Mucosa of rectum (tissue), 2 donors: ENCODE measurements at regions not wholly inside any gene's neighbourhood (a gene's known extent, or its start where the extent isn't known, plus 50 kb on each side); places are given as distances from the start of the nearest gene placed in this dataset.

Experiments used
- H3K27ac ChIP-seq, 2 donors: one replicate each; pipeline ENCODE4 v1.7.0; 2013; ENCODE audit warnings: inconsistent platforms in 2 of 2, low read depth in 2 of 2, low read length in 2 of 2
- H3K27me3 ChIP-seq, 2 donors: one replicate each; pipeline ENCODE4 v1.7.0; 2013; ENCODE audit warnings: low read length in 2 of 2; ENCODE audit not compliant: control insufficient read depth in 2 of 2, insufficient read depth in 2 of 2
- H3K36me3 ChIP-seq, 2 donors: one replicate each; pipeline ENCODE4 v1.7.0; 2013; ENCODE audit warnings: low read length in 2 of 2; ENCODE audit not compliant: control insufficient read depth in 2 of 2, insufficient read depth in 2 of 2
- H3K4me1 ChIP-seq, 2 donors: one replicate each; pipeline ENCODE4 v1.7.0; 2013; ENCODE audit warnings: low read length in 2 of 2, mild to moderate bottlenecking in 1 of 2; ENCODE audit not compliant: control insufficient read depth in 2 of 2, insufficient read depth in 2 of 2
- H3K4me3 ChIP-seq, 2 donors: one replicate each; pipeline ENCODE4 v1.7.0; 2013; ENCODE audit warnings: low read length in 2 of 2
- H3K9ac ChIP-seq, 2 donors: one replicate each; pipeline ENCODE4 v1.7.0; 2013; ENCODE audit warnings: low read length in 2 of 2, low read depth in 1 of 2, mild to moderate bottlenecking in 1 of 2
- H3K9me3 ChIP-seq, 2 donors: one replicate each; pipeline ENCODE4 v1.7.0; 2013; ENCODE audit warnings: low read length in 2 of 2; ENCODE audit not compliant: control insufficient read depth in 2 of 2
- donor health status: healthy.
- donor health status: Normal muscosa, but diverticular disease.

DNA sequence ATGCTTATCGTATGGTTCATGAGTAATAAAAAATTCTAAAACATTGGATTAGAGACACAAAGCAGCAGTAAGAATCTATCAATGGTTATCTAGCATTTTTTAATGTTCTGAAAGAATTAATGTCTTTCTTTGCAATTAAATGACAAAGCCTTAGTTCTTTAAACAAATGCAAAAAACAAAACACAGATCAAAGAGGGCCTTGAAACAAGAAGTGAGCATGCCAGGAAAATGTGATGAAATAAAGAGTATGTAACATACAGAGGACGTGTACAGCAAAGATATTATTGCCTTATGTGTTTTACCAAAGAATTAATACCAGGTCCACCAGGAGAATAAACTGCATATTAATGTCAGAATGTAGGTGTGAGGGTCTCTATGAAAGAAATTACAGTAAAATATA is 812.3 kb upstream of the GRAMD2B start:
- Histone ChIP-seq H3K36me3 (no peaks in the 10 kb centered on the region), H3K4me1 (no peaks in the 10 kb centered on the region), H3K4me3 (no peak overlapping the region), H3K9ac (no peak overlapping the region), H3K27ac (no peak overlapping the region), H3K27me3 (no peaks in the 10 kb centered on the region), H3K9me3 (no peaks in the 10 kb centered on the region)

DNA sequence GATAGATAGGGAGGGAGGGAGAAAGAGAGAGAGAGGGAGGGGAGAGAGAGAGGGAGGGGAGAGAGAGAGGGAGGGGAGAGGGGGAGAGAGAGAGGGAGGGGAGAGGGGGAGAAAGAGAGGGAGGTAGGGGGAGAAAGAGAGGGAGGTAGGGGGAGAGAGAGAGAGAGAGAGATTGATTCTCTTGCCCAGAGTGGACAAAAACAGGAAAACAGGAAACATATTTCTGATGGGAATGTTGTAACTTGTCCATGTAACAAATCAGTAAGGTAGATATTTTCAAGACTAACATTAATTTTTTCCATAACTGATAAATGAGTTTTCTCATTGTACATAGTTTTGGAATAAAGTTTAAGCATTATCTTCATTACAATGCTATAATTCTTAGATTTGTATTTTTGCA is 811.7 kb upstream of the GRAMD2B start:
- Histone ChIP-seq H3K27me3 (no peaks in the 10 kb centered on the region), H3K9ac (no peak overlapping the region), H3K36me3 (no peaks in the 10 kb centered on the region), H3K4me3 (no peak overlapping the region), H3K4me1 (no peaks in the 10 kb centered on the region), H3K27ac (no peak overlapping the region), H3K9me3 (no peaks in the 10 kb centered on the region)

GRCh38 chr5:125612181-125612721 is 811.0 kb upstream of the GRAMD2B start:
- H3K36me3 ChIP-seq, result no peaks in the 10 kb centered on the region
- no peaks in the 10 kb centered on the region for H3K4me1 ChIP-seq
- no peak overlapping the region for H3K9ac ChIP-seq
- H3K9me3 ChIP-seq, result no peaks in the 10 kb centered on the region
- no peaks in the 10 kb centered on the region for H3K27me3 ChIP-seq
- H3K4me3 ChIP-seq, result no peak overlapping the region
- H3K27ac ChIP-seq, result no peak overlapping the region

GRCh38 chr5:125612776-125613175 is 810.4 kb upstream of the GRAMD2B start:
- H3K36me3 ChIP-seq, result no peaks in the 10 kb centered on the region
- no peak overlapping the region for H3K27ac ChIP-seq
- no peaks in the 10 kb centered on the region for H3K27me3 ChIP-seq
- H3K9ac ChIP-seq, result no peak overlapping the region
- H3K4me1 ChIP-seq, result no peaks in the 10 kb centered on the region
- H3K4me3 ChIP-seq, result no peak overlapping the region
- H3K9me3 ChIP-seq, result no peaks in the 10 kb centered on the region

- no peak overlapping the region for H3K9ac ChIP-seq
- H3K36me3 ChIP-seq, result no peaks in the 10 kb centered on the region
- no peaks in the 10 kb centered on the region for H3K4me1 ChIP-seq
- H3K27ac ChIP-seq, result no peak overlapping the region
- no peak overlapping the region for H3K4me3 ChIP-seq
- no peaks in the 10 kb centered on the region for H3K27me3 ChIP-seq
- H3K9me3 ChIP-seq, result no peaks in the 10 kb centered on the region
Measured at GRCh38 chr5:125630237-125630636, 793.0 kb upstream of the GRAMD2B start.

DNA sequence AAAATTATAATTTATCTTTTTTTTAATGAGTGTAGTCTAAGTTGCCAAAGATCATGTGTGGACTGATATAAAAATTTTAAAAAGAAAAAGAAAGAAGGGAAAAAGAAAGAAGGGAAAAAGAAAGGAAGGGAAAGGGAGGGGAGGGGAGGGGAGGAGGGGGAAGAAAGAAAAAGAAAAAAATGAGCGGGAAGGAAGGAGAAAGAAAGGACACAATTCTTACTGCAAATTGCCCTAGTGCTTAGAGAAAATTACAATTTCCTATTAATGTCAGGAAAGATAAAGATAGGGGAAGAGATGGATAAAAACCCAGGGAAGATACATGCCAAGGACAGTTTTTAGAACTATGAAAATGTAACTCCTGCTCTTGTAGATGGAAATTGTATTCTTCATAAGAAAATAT is 789.7 kb upstream of the GRAMD2B start:
- Histone ChIP-seq H3K27me3 (no peaks in the 10 kb centered on the region), H3K4me1 (no peaks in the 10 kb centered on the region), H3K36me3 (no peaks in the 10 kb centered on the region), H3K27ac (no peak overlapping the region), H3K9me3 (no peaks in the 10 kb centered on the region), H3K4me3 (no peak overlapping the region), H3K9ac (no peak overlapping the region)

- Histone ChIP-seq H3K9me3 (no peaks in the 10 kb centered on the region), H3K36me3 (no peaks in the 10 kb centered on the region), H3K4me3 (no peak overlapping the region), H3K4me1 (no peaks in the 10 kb centered on the region), H3K9ac (no peak overlapping the region), H3K27ac (no peak overlapping the region), H3K27me3 (no peaks in the 10 kb centered on the region)
Measured at GRCh38 chr5:125634216-125634835, 788.9 kb upstream of the GRAMD2B start.

GRCh38 chr5:125639858-125640257 is 783.4 kb upstream of the GRAMD2B start:
- Histone ChIP-seq H3K36me3 (no peaks in the 10 kb centered on the region), H3K9ac (no peak overlapping the region), H3K9me3 (no peaks in the 10 kb centered on the region), H3K27ac (no peak overlapping the region), H3K4me1 (no peaks in the 10 kb centered on the region), H3K4me3 (no peak overlapping the region), H3K27me3 (no peaks in the 10 kb centered on the region)

DNA sequence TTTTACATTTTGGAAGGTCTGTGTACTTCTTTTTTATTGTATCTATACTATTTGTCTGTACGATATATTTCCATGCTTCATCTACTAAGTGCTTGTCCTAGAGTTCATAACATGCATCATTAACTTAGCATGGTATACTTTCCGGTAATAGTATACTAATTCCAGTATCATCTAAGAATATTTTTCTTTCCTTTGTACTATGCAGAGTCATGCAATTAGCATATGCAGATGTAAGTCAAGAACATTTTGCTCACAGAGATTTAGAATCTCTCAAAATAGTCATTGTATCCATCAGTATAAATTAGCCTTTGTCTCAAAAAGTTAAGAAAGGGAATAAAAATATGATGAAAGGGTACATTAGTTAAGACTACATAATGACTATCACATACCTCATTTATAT is 770.4 kb upstream of the GRAMD2B start:
- H3K9me3 ChIP-seq, result no peaks in the 10 kb centered on the region
- no peak overlapping the region for H3K27ac ChIP-seq
- H3K36me3 ChIP-seq, result no peaks in the 10 kb centered on the region
- no peaks in the 10 kb centered on the region for H3K27me3 ChIP-seq
- no peaks in the 10 kb centered on the region for H3K4me1 ChIP-seq
- H3K9ac ChIP-seq, result no peak overlapping the region
- no peak overlapping the region for H3K4me3 ChIP-seq

GRCh38 chr5:125654392-125654791 is 768.8 kb upstream of the GRAMD2B start:
- no peak overlapping the region for H3K9ac ChIP-seq

DNA sequence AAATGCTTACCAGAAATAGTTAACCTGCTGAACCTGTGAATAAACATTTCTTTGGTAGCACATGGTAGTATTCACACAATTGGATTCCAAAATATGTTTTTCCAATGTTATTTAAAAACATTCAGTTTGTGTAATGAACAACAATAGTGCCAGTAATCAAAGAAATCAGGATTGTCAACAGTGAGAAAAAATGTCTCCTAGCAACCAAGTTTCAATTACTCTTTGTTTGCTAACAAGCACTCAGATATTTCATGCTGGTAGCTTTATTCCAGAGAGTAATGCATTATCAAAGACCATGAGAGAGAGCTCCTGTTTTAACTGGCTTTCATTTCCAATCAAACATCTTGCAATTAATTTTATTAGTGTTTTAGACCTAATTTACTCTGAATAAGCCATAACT is 768.1 kb upstream of the GRAMD2B start:
- Histone ChIP-seq H3K9ac (no peak overlapping the region), H3K36me3 (no peaks in the 10 kb centered on the region), H3K9me3 (no peaks in the 10 kb centered on the region), H3K4me3 (no peak overlapping the region), H3K27me3 (no peaks in the 10 kb centered on the region), H3K4me1 (no peaks in the 10 kb centered on the region), H3K27ac (no peak overlapping the region)

More at GRCh38 chr5:125654392-125654791, 768.8 kb upstream of the GRAMD2B start:
- H3K27me3 ChIP-seq, result no peaks in the 10 kb centered on the region
- H3K36me3 ChIP-seq, result no peaks in the 10 kb centered on the region
- H3K4me1 ChIP-seq, result no peaks in the 10 kb centered on the region
- H3K27ac ChIP-seq, result no peak overlapping the region
- H3K9me3 ChIP-seq, result no peaks in the 10 kb centered on the region
- H3K4me3 ChIP-seq, result no peak overlapping the region
